ENCODE measurements at regions not wholly inside any gene's neighbourhood (a gene's known extent, or its start where the extent isn't known, plus 50 kb on each side); places are given as distances from the start of the nearest gene placed in this dataset.

- DNase-seq (ENCODE audit: low read depth), result no peak
- TF ChIP-seq CTCF (IDR thresholded peaks at IDR 0.05; ENCODE audit: insufficient read depth, low read length), result no peak
- H3K4me3 ChIP-seq (ENCODE audit: low read depth, low read length), result no peak overlapping the region
Observed at GRCh38 chr4:187618701-187619281, 376.8 kb upstream of the ZFP42 start.

- DNase-seq (ENCODE audit: low read depth), result no peak
- H3K4me3 ChIP-seq (ENCODE audit: low read depth, low read length), result no peak overlapping the region
- TF ChIP-seq CTCF (IDR thresholded peaks at IDR 0.05; ENCODE audit: insufficient read depth, low read length), result no peak
Observed at GRCh38 chr4:187619319-187619718, 376.3 kb upstream of the ZFP42 start.

- no peak overlapping the region for H3K4me3 ChIP-seq (ENCODE audit: low read depth, low read length)
- TF ChIP-seq CTCF (IDR thresholded peaks at IDR 0.05; ENCODE audit: insufficient read depth, low read length), result no peak
- DNase-seq (ENCODE audit: low read depth), result no peak
Observed at GRCh38 chr4:187632260-187632995, 363.1 kb upstream of the ZFP42 start.

- H3K4me3 ChIP-seq (ENCODE audit: low read depth, low read length), result no peak overlapping the region
- DNase-seq (ENCODE audit: low read depth), result no peak
- TF ChIP-seq CTCF (IDR thresholded peaks at IDR 0.05; ENCODE audit: insufficient read depth, low read length), result no peak
Observed at GRCh38 chr4:187633245-187633644, 362.3 kb upstream of the ZFP42 start.

- TF ChIP-seq CTCF (IDR thresholded peaks at IDR 0.05; ENCODE audit: insufficient read depth, low read length), result no peak
- DNase-seq (ENCODE audit: low read depth), result no peak
- no peak overlapping the region for H3K4me3 ChIP-seq (ENCODE audit: low read depth, low read length)
Observed at GRCh38 chr4:187656959-187657358, 338.6 kb upstream of the ZFP42 start.

GRCh38 chr4:187663076-187663475 is 332.5 kb upstream of the ZFP42 start:
- TF ChIP-seq CTCF (IDR thresholded peaks at IDR 0.05; ENCODE audit: insufficient read depth, low read length), result no peak
- H3K4me3 ChIP-seq (ENCODE audit: low read depth, low read length), result no peak overlapping the region
- DNase-seq (ENCODE audit: low read depth), result no peak
